Non-pigmented ciliary epithelial cell (primary cell): ENCODE measurements at regions not wholly inside any gene's neighbourhood (a gene's known extent, or its start where the extent isn't known, plus 50 kb on each side); places are given as distances from the start of the nearest gene placed in this dataset.

Experiments
- DNase-seq: peaks from one replicate; pipeline ENCODE4 v3.0.0-alpha.2; 2010; ENCODE audit warnings: low read depth

- DNase-seq: no peak
Measured at GRCh38 chr6:146903451-146903850, 300.8 kb upstream of the STXBP5 start.

- no peak for DNase-seq
Measured at GRCh38 chr6:146904596-146904995, 299.6 kb upstream of the STXBP5 start.

- no peak for DNase-seq
Measured at GRCh38 chr6:146905181-146905704, 299.0 kb upstream of the STXBP5 start.

GRCh38 chr6:146908786-146909185 lies 295.4 kb upstream of the STXBP5 start:
- DNase-seq: no peak

- no peak for DNase-seq
Measured at GRCh38 chr6:146909376-146909775, 294.8 kb upstream of the STXBP5 start.

GRCh38 chr6:146909886-146910285 lies 294.3 kb upstream of the STXBP5 start:
- DNase-seq: no peak

- no peak for DNase-seq
Measured at GRCh38 chr6:146910611-146911010, 293.6 kb upstream of the STXBP5 start.

GRCh38 chr6:146911635-146912215 lies 292.5 kb upstream of the STXBP5 start:
- no peak for DNase-seq

GRCh38 chr6:146912730-146913685 lies 291.2 kb upstream of the STXBP5 start:
- DNase-seq: no peak

- peak; percentile 98 for DNase-seq
Measured at GRCh38 chr6:146913842-146914488, 290.3 kb upstream of the STXBP5 start.

- DNase-seq: peak; percentile 93
Measured at GRCh38 chr6:146914489-146915483, 289.4 kb upstream of the STXBP5 start.

GRCh38 chr6:146915671-146916127 lies 288.5 kb upstream of the STXBP5 start:
- DNase-seq: no peak

- no peak for DNase-seq
Measured at GRCh38 chr6:146916435-146917025, 287.7 kb upstream of the STXBP5 start.

- no peak for DNase-seq
Measured at GRCh38 chr6:146917182-146917581, 287.0 kb upstream of the STXBP5 start.

- DNase-seq: no peak
Measured at GRCh38 chr6:146917979-146918378, 286.2 kb upstream of the STXBP5 start.

- no peak for DNase-seq
Measured at GRCh38 chr6:146919017-146919416, 285.2 kb upstream of the STXBP5 start.

- no peak for DNase-seq
Measured at GRCh38 chr6:146923205-146923833, 280.9 kb upstream of the STXBP5 start.

GRCh38 chr6:146925846-146926245 lies 278.4 kb upstream of the STXBP5 start:
- DNase-seq: no peak

GRCh38 chr6:146928503-146928902 lies 275.7 kb upstream of the STXBP5 start:
- DNase-seq: no peak

GRCh38 chr6:146931214-146931613 lies 273.0 kb upstream of the STXBP5 start:
- no peak for DNase-seq
